HG03097 (cell line): ENCODE measurements at regions not wholly inside any gene's neighbourhood (a gene's known extent, or its start where the extent isn't known, plus 50 kb on each side); places are given as distances from the start of the nearest gene placed in this dataset.

ENCODE experiments used
- ATAC-seq: cut with Tn5 transposase; IDR thresholded peaks from one replicate; pipeline ENCODE4 v1.9.1; 2021; ENCODE audit not compliant: unreplicated experiment, low FRiP score

GRCh38 chrX:148354916-148355315 lies 145.5 kb upstream of the AFF2 start:
- ATAC-seq: no peak

- ATAC-seq: no peak
These were observed 138.8 kb upstream of the AFF2 start for GRCh38 chrX:148361641-148362040.

- no peak for ATAC-seq
These were observed 136.8 kb upstream of the AFF2 start for GRCh38 chrX:148363471-148364235.

- no peak for ATAC-seq
These were observed 135.2 kb upstream of the AFF2 start for GRCh38 chrX:148365233-148365632.

GRCh38 chrX:148371291-148371690 lies 129.1 kb upstream of the AFF2 start:
- no peak for ATAC-seq

- ATAC-seq: no peak
These were observed 127.5 kb upstream of the AFF2 start for GRCh38 chrX:148372925-148373324.

GRCh38 chrX:148376342-148376741 lies 124.1 kb upstream of the AFF2 start:
- ATAC-seq: no peak

- no peak for ATAC-seq
These were observed 120.3 kb upstream of the AFF2 start for GRCh38 chrX:148380107-148380506.

- peak; percentile 97 for ATAC-seq
These were observed 119.5 kb upstream of the AFF2 start for GRCh38 chrX:148380650-148381561.

- peak; percentile 12 for ATAC-seq
These were observed 118.8 kb upstream of the AFF2 start for GRCh38 chrX:148381603-148382002.

- ATAC-seq: no peak
These were observed 117.4 kb upstream of the AFF2 start for GRCh38 chrX:148382983-148383382.

GRCh38 chrX:148385471-148385870 lies 114.9 kb upstream of the AFF2 start:
- no peak for ATAC-seq

GRCh38 chrX:148389629-148390028 lies 110.8 kb upstream of the AFF2 start:
- ATAC-seq: no peak

GRCh38 chrX:148412006-148412405 lies 88.4 kb upstream of the AFF2 start:
- ATAC-seq: no peak

GRCh38 chrX:148416142-148416541 lies 84.3 kb upstream of the AFF2 start:
- no peak for ATAC-seq

- no peak for ATAC-seq
These were observed 83.5 kb upstream of the AFF2 start for GRCh38 chrX:148416931-148417330.

- ATAC-seq: no peak
These were observed 82.5 kb upstream of the AFF2 start for GRCh38 chrX:148417934-148418333.

- ATAC-seq: no peak
These were observed 77.9 kb upstream of the AFF2 start for GRCh38 chrX:148422526-148422925.

- no peak for ATAC-seq
These were observed 75.8 kb upstream of the AFF2 start for GRCh38 chrX:148424570-148424969.

- ATAC-seq: no peak
These were observed 74.0 kb upstream of the AFF2 start for GRCh38 chrX:148426467-148426866.

- ATAC-seq: no peak
These were observed 59.0 kb upstream of the AFF2 start for GRCh38 chrX:148441387-148441786.

- ATAC-seq: no peak
These were observed 57.2 kb upstream of the AFF2 start for GRCh38 chrX:148443216-148443615.
